Psoas muscle (tissue), 7 donors: ENCODE measurements at regions not wholly inside any gene's neighbourhood (a gene's known extent, or its start where the extent isn't known, plus 50 kb on each side); places are given as distances from the start of the nearest gene placed in this dataset.

Source experiments
- ATAC-seq, 4 donors: fragments of 200-7000 bp; cut with Tn5 transposase; one replicate each; pipeline ENCODE4 v1.9.1; 2020; ENCODE audit warnings: moderate library complexity in 3 of 4, mild to moderate bottlenecking in 2 of 4
- DNase-seq, 2 donors: peaks; one replicate each; pipeline ENCODE4 v3.0.0-alpha.2; 2020
- H3K27ac ChIP-seq: fragments of 200-600 bp; one replicate; pipeline ENCODE4 v1.8.0; 2022
- H3K27me3 ChIP-seq, 3 donors: fragments of 200-600 bp in 1 of 3; one replicate each; pipeline versions ENCODE4 v1.6.1 to v1.8.0; 2013 to 2022; ENCODE audit warnings: low read length in 2 of 3, mild to moderate bottlenecking in 2 of 3, moderate library complexity in 1 of 3; ENCODE audit not compliant: insufficient read depth in 3 of 3
- H3K36me3 ChIP-seq, 2 donors: fragments of 200-600 bp in 1 of 2; one replicate each; pipeline versions ENCODE4 v1.6.1 to v1.8.0; 2013 to 2022; ENCODE audit warnings: low read depth in 1 of 2, mild to moderate bottlenecking in 1 of 2, moderate library complexity in 1 of 2; ENCODE audit not compliant: insufficient read depth in 1 of 2
- H3K4me1 ChIP-seq: fragments of 200-600 bp; one replicate; pipeline ENCODE4 v1.8.0; 2022
- H3K4me3 ChIP-seq: fragments of 200-600 bp; one replicate; pipeline ENCODE4 v1.8.0; 2022; ENCODE audit warnings: mild to moderate bottlenecking
- H3K9me3 ChIP-seq: fragments of 200-600 bp; one replicate; pipeline ENCODE4 v1.8.0; 2022
- WGBS, 3 donors: extraction: QIAGEN DNeasy Blood & Tissue Kit; methylation state at CpG; one replicate each; pipeline versions ENCODE4 v1.1.6 to v1.1.7; 2013; 5-methylcytosine and 5-hydroxymethylcytosine counted together
- intact Hi-C, 2 donors: fragments of 100-400 bp; cut with DNase I; formaldehyde crosslinking; loops; one replicate each; pipeline versions ENCODE4 v1.11.0 to v1.14.2; 2022
- TF ChIP-seq, protein P1 (sequence below): fragments of 200-600 bp; IDR thresholded peaks from one replicate; pipeline ENCODE4 v1.8.0; 2022; ENCODE audit warnings: antibody characterized with exemption
- donor health status: healthy with polysubstance abuse.
- donor health status: DM: no; HTN: no; CAD: no; lungs with moderate emphysema.
- donor health status: Bipolar disorder and iron deficiency.
- donor health status: healthy.
- donor health status: DM: yes; HTN: yes; CAD: no.
- donor health status: DM: no; HTN: no; CAD: no.
- donor health status: DM: yes; HTN: yes; CAD: no.

DNA sequence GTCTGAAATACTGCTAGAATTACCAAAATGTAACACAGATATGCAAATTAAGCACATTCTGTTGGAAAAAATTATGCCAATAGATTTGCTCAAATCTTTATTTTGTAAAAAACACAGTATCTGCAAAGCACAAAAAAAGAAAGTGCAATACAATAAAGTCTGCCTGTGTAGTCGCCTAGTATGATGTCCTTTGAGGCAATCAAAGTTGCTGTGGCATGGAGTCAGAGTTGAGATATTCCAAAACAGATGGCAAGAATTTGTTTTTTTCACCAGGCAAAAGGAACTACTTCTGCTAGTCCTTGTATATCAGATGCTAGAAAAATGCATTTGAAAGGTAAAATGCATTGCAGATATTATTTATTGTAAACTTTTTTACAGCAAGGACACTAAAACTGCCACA, 531.3 kb upstream of the TMEFF2 start:
- DNase-seq (no peak), ATAC-seq (no peak)
- H3K36me3 ChIP-seq, result no peaks in the 10 kb centered on the region
- intact Hi-C loops, result no loop called here
- no peaks in the 10 kb centered on the region for H3K4me1 ChIP-seq
- no peak overlapping the region for H3K4me3 ChIP-seq
- no peaks in the 10 kb centered on the region for H3K9me3 ChIP-seq
- 20 to 45% (median 43%) methylated on average over 1 of the region's 1 CpG for WGBS, 3 donors
- H3K27ac ChIP-seq, result no peak overlapping the region
- TF ChIP-seq, protein P1, sequence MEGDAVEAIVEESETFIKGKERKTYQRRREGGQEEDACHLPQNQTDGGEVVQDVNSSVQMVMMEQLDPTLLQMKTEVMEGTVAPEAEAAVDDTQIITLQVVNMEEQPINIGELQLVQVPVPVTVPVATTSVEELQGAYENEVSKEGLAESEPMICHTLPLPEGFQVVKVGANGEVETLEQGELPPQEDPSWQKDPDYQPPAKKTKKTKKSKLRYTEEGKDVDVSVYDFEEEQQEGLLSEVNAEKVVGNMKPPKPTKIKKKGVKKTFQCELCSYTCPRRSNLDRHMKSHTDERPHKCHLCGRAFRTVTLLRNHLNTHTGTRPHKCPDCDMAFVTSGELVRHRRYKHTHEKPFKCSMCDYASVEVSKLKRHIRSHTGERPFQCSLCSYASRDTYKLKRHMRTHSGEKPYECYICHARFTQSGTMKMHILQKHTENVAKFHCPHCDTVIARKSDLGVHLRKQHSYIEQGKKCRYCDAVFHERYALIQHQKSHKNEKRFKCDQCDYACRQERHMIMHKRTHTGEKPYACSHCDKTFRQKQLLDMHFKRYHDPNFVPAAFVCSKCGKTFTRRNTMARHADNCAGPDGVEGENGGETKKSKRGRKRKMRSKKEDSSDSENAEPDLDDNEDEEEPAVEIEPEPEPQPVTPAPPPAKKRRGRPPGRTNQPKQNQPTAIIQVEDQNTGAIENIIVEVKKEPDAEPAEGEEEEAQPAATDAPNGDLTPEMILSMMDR, result no peak
- H3K27me3 ChIP-seq, result no peaks in the 10 kb centered on the region

DNA sequence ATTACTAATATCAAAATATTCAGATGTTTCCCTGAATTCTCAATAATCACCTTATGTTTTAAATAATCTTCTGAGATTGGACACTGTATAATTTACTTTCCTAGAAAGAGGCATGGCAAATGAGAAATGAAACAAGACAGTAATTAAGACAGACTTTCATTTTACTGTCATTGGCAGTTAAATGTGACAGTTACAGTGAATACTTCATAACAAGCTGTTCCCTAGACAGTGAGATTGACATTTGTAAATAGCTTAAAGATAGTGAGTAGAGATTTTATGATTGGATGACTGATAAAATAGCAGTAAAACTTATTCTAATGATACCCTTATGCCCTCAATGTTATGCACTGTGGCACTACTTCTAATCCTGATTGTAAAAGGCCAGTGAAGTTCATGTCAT, 524.9 kb upstream of the TMEFF2 start:
- H3K27me3 ChIP-seq, result peaks cover 0 to 2% (median 0%) of the 10 kb centered on the region in 3 donors
- no peaks in the 10 kb centered on the region for H3K36me3 ChIP-seq
- TF ChIP-seq, protein P1, result no peak
- no peaks in the 10 kb centered on the region for H3K4me1 ChIP-seq
- no peak overlapping the region for H3K4me3 ChIP-seq
- no peaks in the 10 kb centered on the region for H3K9me3 ChIP-seq
- intact Hi-C loops, result no loop called here
- ATAC-seq (no peak), DNase-seq (no peak)
- H3K27ac ChIP-seq, result no peak overlapping the region

DNA sequence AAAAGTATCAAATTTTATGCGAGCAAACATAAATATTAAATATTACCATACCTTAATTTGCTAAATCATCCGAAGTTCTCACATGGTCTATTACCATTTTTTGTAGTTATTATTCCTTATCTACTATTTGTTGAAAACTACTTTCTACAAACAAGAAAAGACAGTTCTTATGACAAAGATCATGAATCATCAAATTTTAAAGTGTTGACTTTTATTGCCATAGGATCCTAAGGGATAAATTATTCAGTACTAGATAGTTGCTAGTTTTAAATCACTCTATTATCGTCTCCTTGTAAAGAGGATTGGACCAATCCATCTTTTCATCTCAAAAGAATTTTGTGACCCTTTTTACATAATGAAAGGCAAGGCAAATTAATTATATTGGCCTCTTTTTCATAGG, 523.6 kb upstream of the TMEFF2 start:
- TF ChIP-seq, protein P1, result no peak

DNA sequence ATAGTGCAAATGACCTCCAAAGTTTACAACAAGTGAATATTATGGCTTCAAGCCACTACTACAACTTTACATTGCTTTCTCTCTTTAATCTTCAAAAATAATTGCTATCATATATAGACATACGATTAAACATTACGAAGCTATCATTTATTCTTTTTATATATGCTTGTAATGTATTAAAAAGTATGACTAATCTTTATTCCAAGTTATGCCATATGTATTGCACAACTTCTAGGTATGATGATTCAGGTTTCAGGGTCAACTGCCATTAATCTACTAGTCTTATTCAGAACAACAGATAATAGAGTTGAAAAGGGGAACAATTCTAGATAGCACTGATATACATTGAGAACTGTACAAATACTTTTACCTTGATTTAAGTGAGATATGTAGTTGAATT, 506.2 kb upstream of the TMEFF2 start:
- TF ChIP-seq, protein P1, result no peak
- DNase-seq, result no peak

More for the DNA sequence above, 523.6 kb upstream of the TMEFF2 start:
- Histone ChIP-seq H3K36me3 (no peaks in the 10 kb centered on the region), H3K4me1 (no peaks in the 10 kb centered on the region), H3K4me3 (no peak overlapping the region), H3K27ac (no peak overlapping the region), H3K27me3 (peaks cover 0 to 2% (median 0%) of the 10 kb centered on the region in 3 donors), H3K9me3 (no peaks in the 10 kb centered on the region)
- intact Hi-C loops, result no loop called here
- 87 to 90% (median 90%) methylated on average over 3 of the region's 3 CpGs for whole genome bisulfite sequencing, 3 donors
- DNase-seq (no peak), ATAC-seq (no peak)

DNA sequence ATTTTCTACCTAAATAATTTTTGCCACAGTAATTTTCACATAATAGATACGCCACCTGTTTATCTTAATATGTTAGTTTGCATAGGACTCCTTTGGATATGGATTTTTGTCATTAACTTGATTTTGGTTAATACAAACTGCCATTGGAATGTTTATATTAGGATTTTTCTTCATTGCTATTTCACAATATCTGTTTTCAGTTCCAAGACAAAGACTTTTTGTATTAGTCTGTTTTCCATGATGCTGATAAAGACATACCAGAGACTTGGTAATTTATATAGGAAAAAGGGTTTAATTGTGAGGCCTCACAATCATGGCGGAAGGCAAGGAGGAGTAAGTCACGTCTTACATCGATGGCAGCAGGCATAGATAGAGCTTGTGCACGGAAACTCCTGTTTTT, 503.1 kb upstream of the TMEFF2 start:
- H3K27me3 ChIP-seq, result no peaks in the 10 kb centered on the region
- no peaks in the 10 kb centered on the region for H3K9me3 ChIP-seq
- no peak for DNase-seq
- no peak for ATAC-seq
- H3K36me3 ChIP-seq, result no peaks in the 10 kb centered on the region
- TF ChIP-seq, protein P1, result no peak
- no peaks in the 10 kb centered on the region for H3K4me1 ChIP-seq
- intact Hi-C loops, result no loop called here
- no peak overlapping the region for H3K27ac ChIP-seq
- 88 to 93% (median 91%) methylated on average over 5 of the region's 5 CpGs for WGBS, 3 donors
- H3K4me3 ChIP-seq, result no peak overlapping the region

More for the DNA sequence above, 506.2 kb upstream of the TMEFF2 start:
- intact Hi-C loops, result no loop called here
- H3K27ac ChIP-seq, result no peak overlapping the region
- H3K9me3 ChIP-seq, result no peaks in the 10 kb centered on the region
- no peaks in the 10 kb centered on the region for H3K27me3 ChIP-seq
- no peak overlapping the region for H3K4me3 ChIP-seq
- WGBS, 3 donors, result 69 to 77% (median 70%) methylated on average over 2 of the region's 2 CpGs
- H3K36me3 ChIP-seq, result no peaks in the 10 kb centered on the region
- no peak for ATAC-seq
- no peaks in the 10 kb centered on the region for H3K4me1 ChIP-seq
